NCI-H460 (cell line): ENCODE measurements at regions not wholly inside any gene's neighbourhood (a gene's known extent, or its start where the extent isn't known, plus 50 kb on each side); places are given as distances from the start of the nearest gene placed in this dataset.

Experiments
- DNase-seq: peaks from one replicate; pipeline ENCODE4 v3.0.0-alpha.2; 2016; ENCODE audit warnings: low read depth; ENCODE audit errors: extremely low read depth

GRCh38 chr2:176664478-176664877 is 395.2 kb downstream of the MTX2 start:
- DNase-seq, result no peak

DNA sequence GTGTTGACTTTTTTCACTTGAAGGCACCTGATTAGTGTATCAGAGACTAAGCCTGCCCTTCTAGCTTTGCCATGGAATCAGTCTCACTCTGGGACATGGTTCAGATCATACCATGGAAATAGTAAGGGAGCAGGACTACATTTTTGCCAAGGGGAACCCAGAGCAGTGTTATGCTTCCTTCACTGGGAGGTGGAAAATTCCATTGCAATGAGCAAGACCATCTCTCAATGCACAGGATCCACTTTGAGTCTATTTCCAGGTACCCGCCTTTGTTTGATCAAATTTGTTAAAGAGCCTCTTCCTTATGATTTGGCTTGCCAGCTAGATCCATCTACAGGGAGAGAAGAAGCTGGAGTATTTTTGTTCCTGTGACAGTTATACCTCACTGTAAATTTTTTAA is 395.8 kb downstream of the MTX2 start:
- DNase-seq, result no peak

DNA sequence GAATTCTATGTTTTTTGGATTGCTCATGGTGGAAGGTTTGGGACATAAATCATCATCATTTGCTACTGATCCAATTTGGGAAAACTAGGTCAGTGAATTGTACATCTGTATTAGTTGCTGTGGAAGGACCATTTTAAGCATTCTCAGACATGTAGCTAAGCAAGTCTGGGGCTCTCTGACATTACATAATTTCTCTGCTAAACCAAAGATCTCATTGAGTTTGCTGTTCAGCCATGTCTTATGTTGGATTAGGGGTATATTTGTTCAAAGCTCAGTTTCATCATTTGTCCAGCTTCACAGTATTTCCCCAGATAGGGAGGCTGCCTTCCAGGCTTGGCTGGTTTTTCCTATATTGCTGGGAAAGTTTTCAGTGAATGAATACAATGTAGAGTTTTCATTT is 399.7 kb downstream of the MTX2 start:
- no peak for DNase-seq

GRCh38 chr2:176669398-176670174 is 400.3 kb downstream of the MTX2 start:
- no peak for DNase-seq

GRCh38 chr2:176675271-176675949 is 406.2 kb downstream of the MTX2 start:
- no peak for DNase-seq

DNA sequence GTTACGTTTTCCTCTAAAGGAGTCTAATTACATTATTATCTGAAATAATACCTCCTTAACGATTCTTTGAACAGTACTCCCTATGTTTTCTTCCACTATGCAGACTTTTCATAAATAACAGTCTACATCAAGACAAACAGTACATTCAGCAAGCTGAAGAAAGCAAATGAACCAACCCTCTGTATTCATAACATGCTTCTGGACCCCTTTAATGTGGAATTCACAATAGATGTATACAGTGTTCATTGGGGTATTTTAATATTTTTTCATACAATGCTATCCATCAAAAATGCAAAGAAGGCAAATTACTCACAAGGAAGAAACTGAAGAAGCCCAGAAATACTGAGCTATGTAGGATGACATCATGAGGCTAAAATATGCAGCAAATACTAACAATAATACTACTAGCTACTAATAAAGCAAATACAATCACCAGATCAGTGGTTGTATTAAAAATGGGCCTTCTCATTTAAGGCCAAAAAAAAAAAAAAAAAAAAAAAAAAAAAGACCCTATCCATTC is 408.6 kb downstream of the MTX2 start:
- DNase-seq, result no peak

DNA sequence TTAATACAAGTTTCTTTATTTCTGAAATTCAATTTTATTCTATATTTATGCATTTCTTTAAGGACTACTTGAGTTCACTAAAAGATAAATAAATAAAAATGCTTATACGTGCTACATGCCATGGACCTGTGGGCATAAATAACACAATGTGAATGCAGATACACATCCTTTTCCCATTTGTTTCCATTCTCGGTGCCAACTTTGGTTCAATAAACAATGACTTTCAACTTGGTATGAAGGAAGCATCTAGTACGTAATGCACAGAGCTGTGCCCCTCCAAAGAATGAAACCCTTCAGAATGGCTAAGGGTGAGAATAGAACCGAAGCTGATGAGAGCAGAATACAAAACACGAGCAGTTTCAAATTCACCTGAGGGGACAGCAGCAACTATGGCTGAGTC is 409.3 kb downstream of the MTX2 start:
- DNase-seq, result no peak

- no peak for DNase-seq
Observed at GRCh38 chr2:176679061-176679669, 409.9 kb downstream of the MTX2 start.

- peak; percentile 18 for DNase-seq
Observed at GRCh38 chr2:176680916-176681516, 411.8 kb downstream of the MTX2 start.

GRCh38 chr2:176681584-176682115 is 412.4 kb downstream of the MTX2 start:
- DNase-seq, result no peak

- no peak for DNase-seq
Observed at GRCh38 chr2:176682278-176682677, 413.0 kb downstream of the MTX2 start.

GRCh38 chr2:176683618-176684111 is 414.4 kb downstream of the MTX2 start:
- no peak for DNase-seq

DNA sequence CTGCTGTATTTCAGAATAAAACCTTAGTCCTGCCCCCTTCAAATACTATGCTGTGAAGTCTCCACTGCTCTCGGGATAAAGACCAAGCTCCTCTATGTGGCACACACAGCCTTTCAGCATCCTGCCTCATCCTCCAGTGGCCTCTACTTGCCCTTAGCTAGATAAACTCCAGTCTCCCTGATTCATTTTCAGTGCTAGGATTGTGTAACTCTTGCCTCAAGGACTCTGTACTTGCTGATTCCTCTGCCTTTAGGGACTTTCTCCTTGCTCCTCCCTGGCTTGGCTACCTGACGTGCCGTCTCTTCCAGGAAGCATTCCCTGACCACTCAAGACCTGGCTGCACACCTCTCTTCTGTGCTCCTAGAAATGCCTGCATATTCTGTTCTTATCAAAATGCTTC is 416.7 kb downstream of the MTX2 start:
- no peak for DNase-seq

DNA sequence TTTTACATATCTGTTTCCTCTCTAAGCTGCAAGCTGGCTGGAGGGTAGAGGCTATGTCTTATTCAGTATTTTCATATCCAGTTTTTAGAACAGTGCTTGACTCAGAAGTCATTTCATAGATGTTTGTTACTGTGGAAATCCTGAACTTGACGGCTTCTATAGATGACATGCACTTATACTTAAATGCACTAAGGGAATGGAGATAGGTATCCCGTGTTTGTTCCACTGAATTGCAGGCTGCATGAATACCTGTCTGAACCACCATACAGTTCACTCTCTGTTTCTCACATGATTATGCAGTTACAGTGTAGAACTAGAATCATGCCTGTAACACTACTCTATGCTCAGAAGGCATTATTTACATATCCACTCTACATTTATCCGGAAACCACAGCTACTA is 417.1 kb downstream of the MTX2 start:
- DNase-seq, result no peak

- DNase-seq, result no peak
Observed at GRCh38 chr2:176687342-176687741, 418.1 kb downstream of the MTX2 start.

DNA sequence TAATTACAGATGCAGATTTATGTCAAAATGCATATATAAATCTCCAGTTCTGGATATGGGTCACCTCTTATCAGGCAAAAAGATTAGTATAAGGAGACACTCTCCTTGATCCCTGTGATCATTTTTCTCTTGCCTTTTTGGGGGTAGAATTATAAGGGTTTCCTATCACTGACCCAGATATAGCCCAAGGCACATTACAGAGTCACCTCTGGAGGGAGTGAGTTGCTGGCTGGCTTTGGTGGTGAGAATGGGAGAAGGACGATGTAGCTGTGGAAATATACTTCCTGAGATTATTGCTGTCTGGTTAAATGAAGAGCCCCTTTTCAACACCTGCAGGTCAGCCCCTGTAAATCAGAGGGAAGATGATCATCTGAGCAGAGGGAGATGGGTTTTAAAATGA is 418.7 kb downstream of the MTX2 start:
- DNase-seq, result no peak

DNA sequence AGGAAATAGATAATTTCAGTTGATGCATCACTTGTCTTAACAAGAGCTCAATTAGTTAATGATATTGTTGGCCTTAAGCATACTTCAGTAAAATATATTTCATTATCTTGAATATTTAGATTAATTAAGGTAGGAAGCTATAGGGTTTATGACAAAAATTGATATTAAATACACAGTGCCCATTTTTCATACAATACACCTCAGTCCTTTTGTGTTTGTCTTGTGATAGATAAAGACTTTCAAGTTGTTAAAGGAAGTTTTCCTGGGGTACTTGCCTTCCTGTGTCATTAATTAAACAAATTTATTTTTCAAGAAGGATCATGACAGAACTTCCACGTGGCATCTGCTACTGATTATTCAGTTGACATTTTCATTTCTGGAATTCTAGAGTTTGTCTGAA is 420.5 kb downstream of the MTX2 start:
- no peak for DNase-seq

- DNase-seq, result no peak
Observed at GRCh38 chr2:176691471-176691870, 422.2 kb downstream of the MTX2 start.

DNA sequence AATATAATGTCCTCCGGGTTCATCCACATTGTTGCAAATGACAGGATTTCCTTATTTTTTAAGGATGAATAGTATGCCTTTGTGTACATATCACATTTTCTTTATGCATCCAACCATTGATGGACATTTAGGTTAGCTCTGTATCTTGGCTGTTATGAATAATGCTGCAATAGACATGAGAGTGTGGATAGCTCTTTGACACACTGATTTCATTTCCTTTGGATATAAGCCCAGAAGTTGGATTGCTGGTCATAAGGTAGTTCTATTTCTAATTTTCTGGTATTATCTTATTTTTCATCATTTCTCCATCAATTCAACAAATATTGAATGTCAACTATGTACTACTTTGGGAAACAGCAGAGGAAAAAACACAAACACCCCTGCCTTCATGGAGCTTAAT is 423.3 kb downstream of the MTX2 start:
- no peak for DNase-seq

DNA sequence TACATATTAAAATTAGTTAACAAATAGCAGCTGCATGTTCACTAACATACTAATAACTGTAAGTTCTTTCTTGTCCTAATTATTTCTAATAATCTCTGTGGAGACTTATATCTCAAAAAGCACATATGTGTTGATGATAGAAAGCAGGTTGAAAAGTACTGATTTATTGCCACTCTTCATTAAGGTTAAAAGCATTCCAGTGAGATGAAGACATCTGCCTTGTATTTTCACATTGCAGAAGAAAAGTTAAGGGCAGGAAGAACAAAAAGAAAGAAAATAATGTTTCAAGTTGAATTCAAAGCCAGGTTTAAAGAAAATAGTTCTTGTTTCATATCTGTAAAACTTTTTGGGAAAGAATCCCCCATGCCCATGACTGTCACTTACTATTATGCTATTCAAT is 429.9 kb downstream of the MTX2 start:
- no peak for DNase-seq

DNA sequence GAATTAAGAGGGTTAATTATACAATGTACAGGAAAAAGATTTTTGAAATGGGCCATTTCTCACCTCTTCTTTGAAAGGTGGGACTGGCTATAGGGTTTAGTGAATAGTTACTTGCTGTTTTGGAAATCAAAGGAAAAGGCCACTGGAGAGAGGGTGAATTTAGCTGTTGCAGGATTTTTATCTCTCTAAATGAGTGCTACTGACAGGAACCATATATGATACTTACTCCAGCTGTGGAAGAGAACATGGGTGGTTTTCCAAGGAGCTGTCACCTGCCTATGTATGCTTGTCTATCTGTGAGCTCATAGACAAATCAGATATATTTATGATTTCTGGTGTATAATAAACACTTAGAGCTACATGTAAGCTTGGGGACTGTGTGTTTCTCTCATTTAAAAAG is 430.4 kb downstream of the MTX2 start:
- no peak for DNase-seq
